SJSA1 (cell line): ENCODE measurements at regions not wholly inside any gene's neighbourhood (a gene's known extent, or its start where the extent isn't known, plus 50 kb on each side); places are given as distances from the start of the nearest gene placed in this dataset.

ENCODE experiments used
- DNase-seq, 2 experiments: peaks; one replicate each; pipeline ENCODE4 v3.0.0-alpha.2; 2015 to 2020; ENCODE audit warnings: low spot score in 2 of 2, low read depth in 1 of 2
- H3K27ac ChIP-seq: fragments of 250-450 bp; sonication (Bioruptor Pico); 2 replicates; pipeline ENCODE4 v1.5.1; 2020; ENCODE audit warnings: mild to moderate bottlenecking, moderate library complexity
- H3K27me3 ChIP-seq: fragments of 250-450 bp; sonication (Bioruptor Pico); replicated peaks from 2 replicates; pipeline ENCODE4 v1.5.1; 2020; ENCODE audit warnings: mild to moderate bottlenecking, moderate library complexity
- H3K36me3 ChIP-seq: fragments of 250-450 bp; sonication (Bioruptor Pico); 2 replicates; pipeline ENCODE4 v1.5.1; 2020; ENCODE audit warnings: mild to moderate bottlenecking
- H3K4me1 ChIP-seq: fragments of 250-450 bp; sonication (Bioruptor Pico); replicated peaks from 2 replicates; pipeline ENCODE4 v1.6.1; 2021; ENCODE audit warnings: mild to moderate bottlenecking
- H3K4me3 ChIP-seq: fragments of 250-450 bp; sonication (Bioruptor Pico); 2 replicates; pipeline ENCODE4 v1.5.1; 2020; ENCODE audit warnings: mild to moderate bottlenecking
- H3K9me3 ChIP-seq: fragments of 250-450 bp; sonication (Bioruptor Pico); replicated peaks from 2 replicates; pipeline ENCODE4 v1.5.1; 2020; ENCODE audit warnings: mild to moderate bottlenecking

GRCh38 chr9:12195456-12195855, 497.7 kb upstream of the TYRP1 start:
- Histone ChIP-seq H3K36me3 (no peaks in the 10 kb centered on the region), H3K4me3 (no peak overlapping the region), H3K27ac (no peak overlapping the region), H3K9me3 (no peaks in the 10 kb centered on the region), H3K27me3 (no peaks in the 10 kb centered on the region), H3K4me1 (no peaks in the 10 kb centered on the region)
- no peak for DNase-seq

GRCh38 chr9:12204512-12204911, 488.7 kb upstream of the TYRP1 start:
- Histone ChIP-seq H3K27ac (no peak overlapping the region), H3K4me1 (no peaks in the 10 kb centered on the region), H3K9me3 (no peaks in the 10 kb centered on the region), H3K36me3 (no peaks in the 10 kb centered on the region), H3K4me3 (no peak overlapping the region), H3K27me3 (no peaks in the 10 kb centered on the region)
- no peak for DNase-seq

- Histone ChIP-seq H3K36me3 (no peaks in the 10 kb centered on the region), H3K27me3 (no peaks in the 10 kb centered on the region), H3K4me3 (no peak overlapping the region), H3K4me1 (no peaks in the 10 kb centered on the region), H3K27ac (no peak overlapping the region), H3K9me3 (no peaks in the 10 kb centered on the region)
- no peak for DNase-seq
These were observed 480.3 kb upstream of the TYRP1 start for GRCh38 chr9:12212860-12213259.

GRCh38 chr9:12221470-12221869, 471.7 kb upstream of the TYRP1 start:
- Histone ChIP-seq H3K9me3 (no peaks in the 10 kb centered on the region), H3K4me3 (no peak overlapping the region), H3K27ac (no peak overlapping the region), H3K4me1 (no peaks in the 10 kb centered on the region), H3K27me3 (no peaks in the 10 kb centered on the region), H3K36me3 (no peaks in the 10 kb centered on the region)
- no peak for DNase-seq

- Histone ChIP-seq H3K36me3 (no peaks in the 10 kb centered on the region), H3K9me3 (no peaks in the 10 kb centered on the region), H3K4me1 (no peaks in the 10 kb centered on the region), H3K27me3 (no peaks in the 10 kb centered on the region), H3K4me3 (no peak overlapping the region), H3K27ac (no peak overlapping the region)
- no peak for DNase-seq
These were observed 468.7 kb upstream of the TYRP1 start for GRCh38 chr9:12224449-12224848.

- Histone ChIP-seq H3K9me3 (no peaks in the 10 kb centered on the region), H3K4me3 (no peak overlapping the region), H3K27me3 (no peaks in the 10 kb centered on the region), H3K4me1 (no peaks in the 10 kb centered on the region), H3K36me3 (no peaks in the 10 kb centered on the region), H3K27ac (no peak overlapping the region)
- no peak for DNase-seq
These were observed 462.5 kb upstream of the TYRP1 start for GRCh38 chr9:12230708-12231107.

- no peaks in the 10 kb centered on the region for H3K4me1 ChIP-seq
- DNase-seq = no peak
- H3K4me3 ChIP-seq = no peak overlapping the region
- no peaks in the 10 kb centered on the region for H3K9me3 ChIP-seq
- H3K27ac ChIP-seq = no peak overlapping the region
- no peaks in the 10 kb centered on the region for H3K27me3 ChIP-seq
- H3K36me3 ChIP-seq = no peaks in the 10 kb centered on the region
These were observed 461.4 kb upstream of the TYRP1 start for GRCh38 chr9:12231832-12232231.

- Histone ChIP-seq H3K4me1 (no peaks in the 10 kb centered on the region), H3K27ac (no peak overlapping the region), H3K36me3 (no peaks in the 10 kb centered on the region), H3K9me3 (no peaks in the 10 kb centered on the region), H3K27me3 (no peaks in the 10 kb centered on the region), H3K4me3 (no peak overlapping the region)
- DNase-seq = no peak
These were observed 460.3 kb upstream of the TYRP1 start for GRCh38 chr9:12232836-12233235.

GRCh38 chr9:12253941-12254340, 439.2 kb upstream of the TYRP1 start:
- Histone ChIP-seq H3K27me3 (no peaks in the 10 kb centered on the region), H3K36me3 (no peaks in the 10 kb centered on the region), H3K27ac (no peak overlapping the region), H3K4me3 (no peak overlapping the region), H3K9me3 (no peaks in the 10 kb centered on the region), H3K4me1 (no peaks in the 10 kb centered on the region)
- no peak for DNase-seq

GRCh38 chr9:12266758-12267157, 426.4 kb upstream of the TYRP1 start:
- Histone ChIP-seq H3K4me3 (no peak overlapping the region), H3K27me3 (no peaks in the 10 kb centered on the region), H3K36me3 (no peaks in the 10 kb centered on the region), H3K4me1 (no peaks in the 10 kb centered on the region), H3K27ac (no peak overlapping the region), H3K9me3 (no peaks in the 10 kb centered on the region)
- no peak for DNase-seq

GRCh38 chr9:12271421-12271891, 421.7 kb upstream of the TYRP1 start:
- DNase-seq = no peak
- no peaks in the 10 kb centered on the region for H3K9me3 ChIP-seq
- H3K36me3 ChIP-seq = no peaks in the 10 kb centered on the region
- H3K27me3 ChIP-seq = no peaks in the 10 kb centered on the region
- no peaks in the 10 kb centered on the region for H3K4me1 ChIP-seq
- H3K4me3 ChIP-seq = no peak overlapping the region
- H3K27ac ChIP-seq = no peak overlapping the region

GRCh38 chr9:12272471-12273120, 420.6 kb upstream of the TYRP1 start:
- Histone ChIP-seq H3K36me3 (no peaks in the 10 kb centered on the region), H3K9me3 (no peaks in the 10 kb centered on the region), H3K27ac (no peak overlapping the region), H3K27me3 (no peaks in the 10 kb centered on the region), H3K4me3 (no peak overlapping the region), H3K4me1 (no peaks in the 10 kb centered on the region)
- DNase-seq = no peak

GRCh38 chr9:12274577-12274976, 418.6 kb upstream of the TYRP1 start:
- H3K36me3 ChIP-seq = no peaks in the 10 kb centered on the region
- H3K27ac ChIP-seq = no peak overlapping the region
- no peak for DNase-seq
- H3K4me3 ChIP-seq = no peak overlapping the region
- H3K27me3 ChIP-seq = no peaks in the 10 kb centered on the region
- no peaks in the 10 kb centered on the region for H3K4me1 ChIP-seq
- H3K9me3 ChIP-seq = no peaks in the 10 kb centered on the region

GRCh38 chr9:12276505-12276904, 416.7 kb upstream of the TYRP1 start:
- Histone ChIP-seq H3K9me3 (no peaks in the 10 kb centered on the region), H3K36me3 (no peaks in the 10 kb centered on the region), H3K4me1 (no peaks in the 10 kb centered on the region), H3K27me3 (no peaks in the 10 kb centered on the region), H3K27ac (no peak overlapping the region), H3K4me3 (no peak overlapping the region)
- no peak for DNase-seq

- Histone ChIP-seq H3K27ac (no peak overlapping the region), H3K9me3 (no peaks in the 10 kb centered on the region), H3K36me3 (no peaks in the 10 kb centered on the region), H3K4me1 (no peaks in the 10 kb centered on the region), H3K27me3 (no peaks in the 10 kb centered on the region), H3K4me3 (no peak overlapping the region)
- no peak for DNase-seq
These were observed 403.5 kb upstream of the TYRP1 start for GRCh38 chr9:12289711-12290110.
